ENCODE measurements at regions not wholly inside any gene's neighbourhood (a gene's known extent, or its start where the extent isn't known, plus 50 kb on each side); places are given as distances from the start of the nearest gene placed in this dataset.

DNA sequence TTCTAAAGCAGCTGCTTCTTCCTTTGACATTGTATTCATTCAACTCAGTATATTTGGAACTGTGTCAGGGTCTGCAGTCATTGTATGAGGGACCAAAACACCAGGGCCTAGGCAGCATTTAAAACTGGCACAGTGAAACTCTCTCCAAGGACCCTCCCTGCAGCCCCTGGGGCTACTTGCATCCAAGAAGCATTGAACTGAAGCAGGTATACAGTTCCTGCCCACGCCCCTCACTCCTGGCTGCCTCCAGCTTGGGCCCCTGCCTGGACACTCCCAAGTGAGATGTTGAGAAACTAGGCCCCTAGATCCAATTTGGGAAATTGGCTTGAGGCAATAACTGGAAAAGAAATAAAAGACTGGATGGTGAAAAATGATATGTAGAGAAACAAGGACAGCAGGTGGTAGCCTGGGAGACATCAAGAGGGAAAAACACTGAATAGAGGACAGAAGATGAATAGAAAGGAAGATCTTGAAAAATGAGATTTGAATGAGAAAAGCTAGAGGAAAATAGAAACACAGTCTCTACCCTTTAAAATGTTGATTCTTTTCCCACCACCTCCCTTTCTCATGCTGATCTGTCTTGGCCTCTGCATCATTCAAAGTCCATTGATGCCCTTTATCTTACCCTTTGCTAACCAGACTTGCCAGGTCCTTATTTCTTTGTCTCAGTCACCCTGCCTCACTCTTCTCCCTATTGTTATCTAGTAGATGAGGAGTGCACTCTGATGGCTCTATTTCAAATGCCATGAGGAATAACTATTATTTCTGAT lies 368.8 kb upstream of the CDH8 start:
- H3K9me3 ChIP-seq (ENCODE audit: control insufficient read depth, insufficient read depth, low read depth, low read length) = no peaks in the 10 kb centered on the region
- TF ChIP-seq POLR2AphosphoS5 (IDR thresholded peaks at IDR 0.05; ENCODE audit: low read depth, low read length) (no peak), TCF7L2 (IDR thresholded peaks at IDR 0.05; ENCODE audit: low read depth, low read length) (no peak), SIN3A (IDR thresholded peaks at IDR 0.05; ENCODE audit: borderline replicate concordance, insufficient read depth, low read depth, low read length) (no peak)
- TF ChIP-seq, protein P1, sequence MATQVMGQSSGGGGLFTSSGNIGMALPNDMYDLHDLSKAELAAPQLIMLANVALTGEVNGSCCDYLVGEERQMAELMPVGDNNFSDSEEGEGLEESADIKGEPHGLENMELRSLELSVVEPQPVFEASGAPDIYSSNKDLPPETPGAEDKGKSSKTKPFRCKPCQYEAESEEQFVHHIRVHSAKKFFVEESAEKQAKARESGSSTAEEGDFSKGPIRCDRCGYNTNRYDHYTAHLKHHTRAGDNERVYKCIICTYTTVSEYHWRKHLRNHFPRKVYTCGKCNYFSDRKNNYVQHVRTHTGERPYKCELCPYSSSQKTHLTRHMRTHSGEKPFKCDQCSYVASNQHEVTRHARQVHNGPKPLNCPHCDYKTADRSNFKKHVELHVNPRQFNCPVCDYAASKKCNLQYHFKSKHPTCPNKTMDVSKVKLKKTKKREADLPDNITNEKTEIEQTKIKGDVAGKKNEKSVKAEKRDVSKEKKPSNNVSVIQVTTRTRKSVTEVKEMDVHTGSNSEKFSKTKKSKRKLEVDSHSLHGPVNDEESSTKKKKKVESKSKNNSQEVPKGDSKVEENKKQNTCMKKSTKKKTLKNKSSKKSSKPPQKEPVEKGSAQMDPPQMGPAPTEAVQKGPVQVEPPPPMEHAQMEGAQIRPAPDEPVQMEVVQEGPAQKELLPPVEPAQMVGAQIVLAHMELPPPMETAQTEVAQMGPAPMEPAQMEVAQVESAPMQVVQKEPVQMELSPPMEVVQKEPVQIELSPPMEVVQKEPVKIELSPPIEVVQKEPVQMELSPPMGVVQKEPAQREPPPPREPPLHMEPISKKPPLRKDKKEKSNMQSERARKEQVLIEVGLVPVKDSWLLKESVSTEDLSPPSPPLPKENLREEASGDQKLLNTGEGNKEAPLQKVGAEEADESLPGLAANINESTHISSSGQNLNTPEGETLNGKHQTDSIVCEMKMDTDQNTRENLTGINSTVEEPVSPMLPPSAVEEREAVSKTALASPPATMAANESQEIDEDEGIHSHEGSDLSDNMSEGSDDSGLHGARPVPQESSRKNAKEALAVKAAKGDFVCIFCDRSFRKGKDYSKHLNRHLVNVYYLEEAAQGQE (IDR thresholded peaks at IDR 0.05; ENCODE audit: insufficient read depth in 1 of 2, low read depth in 2 of 2, low read length in 1 of 2) = no peak
- TF ChIP-seq, protein P2, sequence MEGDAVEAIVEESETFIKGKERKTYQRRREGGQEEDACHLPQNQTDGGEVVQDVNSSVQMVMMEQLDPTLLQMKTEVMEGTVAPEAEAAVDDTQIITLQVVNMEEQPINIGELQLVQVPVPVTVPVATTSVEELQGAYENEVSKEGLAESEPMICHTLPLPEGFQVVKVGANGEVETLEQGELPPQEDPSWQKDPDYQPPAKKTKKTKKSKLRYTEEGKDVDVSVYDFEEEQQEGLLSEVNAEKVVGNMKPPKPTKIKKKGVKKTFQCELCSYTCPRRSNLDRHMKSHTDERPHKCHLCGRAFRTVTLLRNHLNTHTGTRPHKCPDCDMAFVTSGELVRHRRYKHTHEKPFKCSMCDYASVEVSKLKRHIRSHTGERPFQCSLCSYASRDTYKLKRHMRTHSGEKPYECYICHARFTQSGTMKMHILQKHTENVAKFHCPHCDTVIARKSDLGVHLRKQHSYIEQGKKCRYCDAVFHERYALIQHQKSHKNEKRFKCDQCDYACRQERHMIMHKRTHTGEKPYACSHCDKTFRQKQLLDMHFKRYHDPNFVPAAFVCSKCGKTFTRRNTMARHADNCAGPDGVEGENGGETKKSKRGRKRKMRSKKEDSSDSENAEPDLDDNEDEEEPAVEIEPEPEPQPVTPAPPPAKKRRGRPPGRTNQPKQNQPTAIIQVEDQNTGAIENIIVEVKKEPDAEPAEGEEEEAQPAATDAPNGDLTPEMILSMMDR (IDR thresholded peaks at IDR 0.05) = no peak
- no TSS peak for BruUV-seq (replicated peaks)
- CTCF ChIA-PET = no interaction called here
- in situ Hi-C loops (cut with HindIII; ENCODE audit: low pct_unique_long_range_greater_than_20kb, low sequenced_read_pairs) = no loop called here
- H3K4me3 ChIP-seq (ENCODE audit: low read depth in 2 of 2, low read length in 2 of 2) = no peak overlapping the region
- intact Hi-C loops (cut with micrococcal nuclease; ENCODE audit: unreplicated experiment) = no loop called here
- POLR2A ChIA-PET = no interaction called here
- H3K4me1 ChIP-seq (ENCODE audit: control insufficient read depth, insufficient read depth, low read length) = no peaks in the 10 kb centered on the region
- DNase-seq (ENCODE audit: low read depth, low spot score) (no peak), ATAC-seq (no peak)
- no peaks in the 10 kb centered on the region for H3K27me3 ChIP-seq (ENCODE audit: control insufficient read depth, insufficient read depth, low read length)
- no peaks in the 10 kb centered on the region for H3K36me3 ChIP-seq (ENCODE audit: control insufficient read depth, insufficient read depth, low read length)
- H3K27ac ChIP-seq (ENCODE audit: low read length) = no peak overlapping the region

DNA sequence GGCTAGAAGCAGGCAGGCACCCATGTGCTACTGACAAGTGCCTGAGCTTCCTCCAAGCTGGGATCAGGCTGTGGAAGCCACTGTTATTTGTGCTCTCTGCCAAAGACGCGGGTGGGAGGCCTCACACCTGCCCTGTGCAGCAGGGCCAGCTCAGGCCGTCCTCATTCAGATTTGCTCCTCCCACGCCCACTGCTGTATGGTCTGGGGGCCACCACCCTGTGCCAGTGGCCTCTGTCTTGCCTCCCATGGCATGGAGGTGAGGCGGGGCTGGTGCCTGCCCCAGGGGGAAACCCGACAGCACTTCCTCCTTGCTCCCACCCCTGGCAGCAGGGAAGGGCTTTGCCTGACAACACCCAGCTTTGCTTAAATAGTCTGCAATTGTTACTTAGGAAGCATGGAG lies 356.5 kb upstream of the CDH8 start:
- BruUV-seq (replicated peaks) = no TSS peak
- POLR2A ChIA-PET = no interaction called here
- intact Hi-C loops (cut with micrococcal nuclease; ENCODE audit: unreplicated experiment) (no loop called here), in situ Hi-C loops (cut with HindIII; ENCODE audit: low pct_unique_long_range_greater_than_20kb, low sequenced_read_pairs) (no loop called here)
- DNase-seq (ENCODE audit: low read depth, low spot score) (no peak), ATAC-seq (no peak)
- TF ChIP-seq, protein P2 (IDR thresholded peaks at IDR 0.05) = no peak
- TF ChIP-seq, protein P1 (IDR thresholded peaks at IDR 0.05; ENCODE audit: insufficient read depth in 1 of 2, low read depth in 2 of 2, low read length in 1 of 2) = no peak
- TF ChIP-seq SIN3A (IDR thresholded peaks at IDR 0.05; ENCODE audit: borderline replicate concordance, insufficient read depth, low read depth, low read length) = no peak
- TF ChIP-seq TCF7L2 (IDR thresholded peaks at IDR 0.05; ENCODE audit: low read depth, low read length) = no peak
- TF ChIP-seq POLR2AphosphoS5 (IDR thresholded peaks at IDR 0.05; ENCODE audit: low read depth, low read length) = no peak
- H3K27me3 ChIP-seq (ENCODE audit: control insufficient read depth, insufficient read depth, low read length) = no peaks in the 10 kb centered on the region
- H3K27ac ChIP-seq (ENCODE audit: low read length) = no peak overlapping the region
- H3K36me3 ChIP-seq (ENCODE audit: control insufficient read depth, insufficient read depth, low read length) = no peaks in the 10 kb centered on the region
- no peaks in the 10 kb centered on the region for H3K4me1 ChIP-seq (ENCODE audit: control insufficient read depth, insufficient read depth, low read length)
- H3K4me3 ChIP-seq (ENCODE audit: low read depth in 2 of 2, low read length in 2 of 2) = no peak overlapping the region
- CTCF ChIA-PET = no interaction called here
- H3K9me3 ChIP-seq (ENCODE audit: control insufficient read depth, insufficient read depth, low read depth, low read length) = no peaks in the 10 kb centered on the region
